Stimulated activated effector memory CD8-positive, alpha-beta T cell treated with anti-CD3 and anti-CD28 coated beads, Interleukin-12 subunit alpha, Interleukin-12 subunit beta, amount 100 ng/mL, for 72 hours (primary cell): ENCODE measurements at regions not wholly inside any gene's neighbourhood (a gene's known extent, or its start where the extent isn't known, plus 50 kb on each side); places are given as distances from the start of the nearest gene placed in this dataset.

Source experiments
- ATAC-seq: fragments of 150-1000 bp; cut with Tn5 transposase; 2 replicates; pipeline ENCODE4 v1.10.0; 2021
- DNase-seq, 2 donors: peaks; one replicate each; pipeline ENCODE4 v3.0.0; 2021 to 2022; ENCODE audit warnings: low spot score in 2 of 2
- H3K27ac Mint-ChIP-seq: one replicate; pipeline ENCODE4 v1.8.0; 2022; ENCODE audit warnings: mild to moderate bottlenecking, mixed read lengths
- H3K36me3 Mint-ChIP-seq: one replicate; pipeline ENCODE4 v1.8.0; 2022; ENCODE audit warnings: mild to moderate bottlenecking, mixed read lengths
- H3K4me1 Mint-ChIP-seq: one replicate; pipeline ENCODE4 v1.8.0; 2022; ENCODE audit warnings: mixed read lengths
- H3K4me3 Mint-ChIP-seq: one replicate; pipeline ENCODE4 v1.8.0; 2022; ENCODE audit warnings: mild to moderate bottlenecking, mixed read lengths
- H3K9me3 Mint-ChIP-seq: one replicate; pipeline ENCODE4 v1.8.0; 2022; ENCODE audit warnings: mixed read lengths

- no peak for DNase-seq
Observed at GRCh38 chr2:207286106-207286505, 120.4 kb upstream of the KLF7 start.

GRCh38 chr2:207288628-207289027 is 122.9 kb upstream of the KLF7 start:
- no peaks in the 10 kb centered on the region for H3K36me3 Mint-ChIP-seq
- DNase-seq (no peak), ATAC-seq (peak; percentile 79)
- H3K4me1 Mint-ChIP-seq = peaks cover 52% of the 10 kb centered on the region
- H3K4me3 Mint-ChIP-seq = no peak overlapping the region
- no peaks in the 10 kb centered on the region for H3K9me3 Mint-ChIP-seq
- peak overlapping the region; percentile 55 for H3K27ac Mint-ChIP-seq

More at GRCh38 chr2:207286106-207286505, 120.4 kb upstream of the KLF7 start:
- Mint-ChIP-seq H3K27ac (no peak overlapping the region), H3K9me3 (no peaks in the 10 kb centered on the region), H3K4me1 (peaks cover 51% of the 10 kb centered on the region), H3K4me3 (no peak overlapping the region), H3K36me3 (no peaks in the 10 kb centered on the region)
- peak; percentile 74 for ATAC-seq

GRCh38 chr2:207289295-207290018 is 123.7 kb upstream of the KLF7 start:
- Mint-ChIP-seq H3K4me3 (no peak overlapping the region), H3K36me3 (no peaks in the 10 kb centered on the region), H3K27ac (peak overlapping the region; percentile 55), H3K9me3 (no peaks in the 10 kb centered on the region), H3K4me1 (peaks cover 52% of the 10 kb centered on the region)
- no peak for ATAC-seq
- DNase-seq = no peak

- H3K4me3 Mint-ChIP-seq = no peak overlapping the region
- ATAC-seq (peak; percentile 66), DNase-seq (no peak)
- peak overlapping the region; percentile 14 for H3K27ac Mint-ChIP-seq
- peaks cover 42% of the 10 kb centered on the region for H3K4me1 Mint-ChIP-seq
- H3K36me3 Mint-ChIP-seq = no peaks in the 10 kb centered on the region
- H3K9me3 Mint-ChIP-seq = no peaks in the 10 kb centered on the region
Observed at GRCh38 chr2:207290833-207291624, 125.3 kb upstream of the KLF7 start.

- H3K36me3 Mint-ChIP-seq = no peaks in the 10 kb centered on the region
- peak overlapping the region; percentile 14 for H3K27ac Mint-ChIP-seq
- no peak for DNase-seq
- peaks cover 38% of the 10 kb centered on the region for H3K4me1 Mint-ChIP-seq
- peak; percentile 84 for ATAC-seq
- no peak overlapping the region for H3K4me3 Mint-ChIP-seq
- no peaks in the 10 kb centered on the region for H3K9me3 Mint-ChIP-seq
Observed at GRCh38 chr2:207291625-207292252, 126.0 kb upstream of the KLF7 start.

- DNase-seq (no peak), ATAC-seq (no peak)
- Mint-ChIP-seq H3K9me3 (no peaks in the 10 kb centered on the region), H3K27ac (no peak overlapping the region), H3K4me1 (peaks cover 17% of the 10 kb centered on the region), H3K4me3 (no peak overlapping the region), H3K36me3 (no peaks in the 10 kb centered on the region)
Observed at GRCh38 chr2:207296265-207296948, 130.7 kb upstream of the KLF7 start.

GRCh38 chr2:207300817-207301216 is 135.1 kb upstream of the KLF7 start:
- Mint-ChIP-seq H3K4me1 (no peaks in the 10 kb centered on the region), H3K9me3 (no peaks in the 10 kb centered on the region), H3K4me3 (no peak overlapping the region), H3K36me3 (no peaks in the 10 kb centered on the region), H3K27ac (no peak overlapping the region)
- DNase-seq (no peak), ATAC-seq (no peak)

GRCh38 chr2:207304761-207305160 is 139.0 kb upstream of the KLF7 start:
- Mint-ChIP-seq H3K27ac (no peak overlapping the region), H3K9me3 (no peaks in the 10 kb centered on the region), H3K36me3 (no peaks in the 10 kb centered on the region), H3K4me1 (no peaks in the 10 kb centered on the region), H3K4me3 (no peak overlapping the region)
- ATAC-seq = no peak
- no peak for DNase-seq

GRCh38 chr2:207308519-207309224 is 142.9 kb upstream of the KLF7 start:
- H3K9me3 Mint-ChIP-seq = no peaks in the 10 kb centered on the region
- no peak overlapping the region for H3K27ac Mint-ChIP-seq
- no peak for DNase-seq
- H3K4me1 Mint-ChIP-seq = peaks cover 12% of the 10 kb centered on the region
- ATAC-seq = no peak
- no peak overlapping the region for H3K4me3 Mint-ChIP-seq
- no peaks in the 10 kb centered on the region for H3K36me3 Mint-ChIP-seq

- no peaks in the 10 kb centered on the region for H3K36me3 Mint-ChIP-seq
- H3K27ac Mint-ChIP-seq = peak overlapping the region; percentile 88
- DNase-seq (no peak), ATAC-seq (peak; percentile 99)
- H3K4me1 Mint-ChIP-seq = peaks cover 12% of the 10 kb centered on the region
- peak overlapping the region; percentile 17 for H3K4me3 Mint-ChIP-seq
- no peaks in the 10 kb centered on the region for H3K9me3 Mint-ChIP-seq
Observed at GRCh38 chr2:207311316-207312005, 145.7 kb upstream of the KLF7 start.

- DNase-seq = no peak
- no peak overlapping the region for H3K4me3 Mint-ChIP-seq
- H3K36me3 Mint-ChIP-seq = no peaks in the 10 kb centered on the region
- H3K27ac Mint-ChIP-seq = peak overlapping the region; percentile 88
- H3K4me1 Mint-ChIP-seq = peaks cover 18% of the 10 kb centered on the region
- H3K9me3 Mint-ChIP-seq = no peaks in the 10 kb centered on the region
- ATAC-seq = no peak
Observed at GRCh38 chr2:207312006-207312356, 146.2 kb upstream of the KLF7 start.

GRCh38 chr2:207313947-207314346 is 148.2 kb upstream of the KLF7 start:
- no peak overlapping the region for H3K27ac Mint-ChIP-seq
- H3K4me1 Mint-ChIP-seq = peaks cover 36% of the 10 kb centered on the region
- ATAC-seq (no peak), DNase-seq (no peak)
- no peaks in the 10 kb centered on the region for H3K36me3 Mint-ChIP-seq
- no peak overlapping the region for H3K4me3 Mint-ChIP-seq
- H3K9me3 Mint-ChIP-seq = no peaks in the 10 kb centered on the region

- no peak overlapping the region for H3K27ac Mint-ChIP-seq
- DNase-seq (no peak), ATAC-seq (no peak)
- no peaks in the 10 kb centered on the region for H3K36me3 Mint-ChIP-seq
- peaks cover 42% of the 10 kb centered on the region for H3K4me1 Mint-ChIP-seq
- no peak overlapping the region for H3K4me3 Mint-ChIP-seq
- no peaks in the 10 kb centered on the region for H3K9me3 Mint-ChIP-seq
Observed at GRCh38 chr2:207315131-207315530, 149.4 kb upstream of the KLF7 start.

GRCh38 chr2:207316484-207316883 is 150.7 kb upstream of the KLF7 start:
- H3K9me3 Mint-ChIP-seq = no peaks in the 10 kb centered on the region
- no peak overlapping the region for H3K27ac Mint-ChIP-seq
- DNase-seq (no peak), ATAC-seq (no peak)
- no peak overlapping the region for H3K4me3 Mint-ChIP-seq
- peaks cover 37% of the 10 kb centered on the region for H3K4me1 Mint-ChIP-seq
- no peaks in the 10 kb centered on the region for H3K36me3 Mint-ChIP-seq
